ENCODE measurements at regions not wholly inside any gene's neighbourhood (a gene's known extent, or its start where the extent isn't known, plus 50 kb on each side); places are given as distances from the start of the nearest gene placed in this dataset.

- no peak for DNase-seq
These were observed 95.8 kb downstream of the SPP2 start for GRCh38 chr2:234146087-234146826.

GRCh38 chr2:234145511-234145910 lies 95.0 kb downstream of the SPP2 start:
- DNase-seq: no peak

- no peak for DNase-seq
These were observed 94.6 kb downstream of the SPP2 start for GRCh38 chr2:234145057-234145456.

- no peak for DNase-seq
These were observed 93.4 kb downstream of the SPP2 start for GRCh38 chr2:234143896-234144295.

GRCh38 chr2:234142530-234142929 lies 92.0 kb downstream of the SPP2 start:
- no peak for DNase-seq

- DNase-seq: no peak
These were observed 89.3 kb downstream of the SPP2 start for GRCh38 chr2:234139755-234140154.

DNA sequence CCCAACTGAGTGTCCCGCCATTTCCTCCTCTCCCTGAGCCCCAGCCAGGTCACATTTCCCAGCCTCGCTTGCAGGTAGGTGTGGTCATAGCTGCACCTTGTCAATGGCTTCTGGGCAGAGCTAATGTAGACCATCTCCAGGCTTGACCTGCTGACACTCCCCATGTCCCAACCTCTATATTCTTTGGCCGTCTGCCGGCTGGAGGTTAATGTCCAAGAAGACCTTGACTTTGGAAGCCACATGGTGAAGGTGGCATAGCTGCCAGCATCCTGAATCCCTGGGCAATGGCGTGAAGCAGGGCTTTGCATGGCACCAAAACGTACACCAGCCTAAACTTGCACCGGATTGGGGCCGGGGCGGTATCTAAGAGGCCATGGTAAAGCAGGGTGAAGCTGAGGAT lies 88.3 kb downstream of the SPP2 start:
- no peak for DNase-seq

GRCh38 chr2:234137400-234138014 lies 87.0 kb downstream of the SPP2 start:
- DNase-seq: no peak

- no peak for DNase-seq
These were observed 86.0 kb downstream of the SPP2 start for GRCh38 chr2:234136461-234136860.

DNA sequence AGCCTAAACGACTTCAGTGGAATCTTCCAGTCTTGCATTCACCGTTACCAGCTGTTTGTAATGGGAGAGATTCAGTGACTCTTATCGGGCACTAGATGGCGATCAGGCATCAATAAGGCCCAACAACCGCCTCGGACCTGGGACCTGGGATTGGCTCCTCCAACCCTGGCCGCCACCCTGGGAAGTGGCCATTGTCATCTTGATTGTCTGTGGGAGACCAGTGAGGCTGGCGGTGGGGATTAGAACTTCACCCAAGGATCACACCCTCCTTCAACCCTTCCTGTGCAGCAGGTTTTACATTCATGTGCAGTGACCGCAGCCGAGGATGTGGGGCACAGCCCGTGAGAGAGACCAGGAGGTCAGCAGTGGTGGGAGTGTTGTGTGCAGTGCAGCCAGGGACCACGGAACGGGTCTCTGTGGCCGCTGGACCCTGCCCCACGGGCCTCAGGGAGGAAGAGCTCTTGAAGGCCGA lies 85.3 kb downstream of the SPP2 start:
- DNase-seq: peak; percentile 12 to 45

- no peak for DNase-seq
These were observed 84.0 kb downstream of the SPP2 start for GRCh38 chr2:234134496-234134895.

GRCh38 chr2:234133004-234133403 lies 82.5 kb downstream of the SPP2 start:
- DNase-seq: no peak

DNA sequence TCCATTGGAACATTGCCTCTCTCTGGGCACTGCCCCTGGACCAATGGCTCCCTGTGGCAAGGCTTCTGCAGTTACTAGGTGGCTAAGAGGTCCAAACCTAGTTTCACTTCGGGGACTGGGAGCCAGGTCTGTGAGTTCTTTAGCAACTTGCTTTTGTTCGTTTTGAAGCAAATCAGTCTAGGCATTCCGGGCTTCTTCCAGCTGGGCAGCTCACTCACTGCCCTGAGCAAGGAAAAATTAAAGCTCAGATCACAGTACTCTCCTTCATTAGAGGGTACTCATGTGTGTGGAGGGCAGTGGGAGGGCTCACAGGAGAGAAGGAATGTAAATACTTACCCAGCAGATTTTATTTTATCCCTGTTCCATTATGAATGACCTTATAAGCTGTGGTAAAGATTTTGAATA lies 80.3 kb downstream of the SPP2 start:
- no peak for DNase-seq

- DNase-seq: no peak
These were observed 78.1 kb downstream of the SPP2 start for GRCh38 chr2:234128606-234129005.

All from inflammatory macrophage treated with lipopolysaccharide for 1 hour (primary cell).